HUDEP-2 (cell line): ENCODE measurements at regions not wholly inside any gene's neighbourhood (a gene's known extent, or its start where the extent isn't known, plus 50 kb on each side); places are given as distances from the start of the nearest gene placed in this dataset.
"Not testable (repeated sequence)": the region's sequence is repeated elsewhere in the genome, so short reads cannot be mapped to it uniquely, and the experiment has no call there.

Source experiments
- DNase-seq, 76 experiments: peaks; one replicate each; lab custom pipeline; 2025; ENCODE audit not compliant: unreplicated experiment in 76 of 76; lab: John Stamatoyannopoulos, UW

- no peak for DNase-seq
Measured at GRCh38 chr1:8230292-8230621, 87.7 kb upstream of the SLC45A1 start.

DNA sequence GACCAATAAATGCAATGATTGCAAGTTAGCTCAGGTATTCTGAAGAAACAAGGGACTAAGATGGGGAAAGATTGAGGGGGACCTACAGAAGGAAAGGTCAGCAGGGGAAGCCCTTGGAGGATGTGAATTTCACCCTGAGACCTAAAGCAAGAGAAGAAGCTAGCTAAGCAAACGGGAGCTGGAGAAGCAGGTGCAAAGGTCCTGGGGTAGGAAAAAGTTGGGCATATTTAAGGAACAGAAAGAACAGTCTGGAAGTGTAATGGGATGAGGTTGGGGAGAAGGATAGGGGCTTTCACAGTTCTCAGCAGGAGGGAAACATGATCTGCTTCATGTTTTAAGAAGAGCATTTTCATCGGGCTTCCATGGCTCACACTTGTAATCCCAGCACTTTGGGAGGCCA, 89.7 kb upstream of the SLC45A1 start:
- DNase-seq: no peak

DNA sequence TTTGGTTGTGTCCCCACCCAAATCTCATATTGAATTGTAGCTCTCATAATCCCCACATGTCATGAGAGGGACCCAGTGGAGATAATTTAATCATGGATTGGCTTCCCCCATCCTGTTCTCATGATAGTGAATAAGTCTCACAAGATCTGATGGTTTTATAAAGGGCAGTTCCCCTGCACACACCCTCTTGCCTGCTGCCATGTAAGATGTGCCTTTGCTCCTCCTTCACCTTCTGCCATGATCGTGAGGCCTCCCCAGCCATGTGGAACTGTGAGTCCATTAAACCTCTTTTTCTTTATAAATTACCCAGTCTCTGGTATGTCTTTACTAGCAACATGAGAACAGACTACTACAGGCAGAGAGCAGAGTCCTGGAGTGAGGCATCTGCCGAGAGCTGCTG, 90.2 kb upstream of the SLC45A1 start:
- not testable (repeated sequence) for DNase-seq

DNA sequence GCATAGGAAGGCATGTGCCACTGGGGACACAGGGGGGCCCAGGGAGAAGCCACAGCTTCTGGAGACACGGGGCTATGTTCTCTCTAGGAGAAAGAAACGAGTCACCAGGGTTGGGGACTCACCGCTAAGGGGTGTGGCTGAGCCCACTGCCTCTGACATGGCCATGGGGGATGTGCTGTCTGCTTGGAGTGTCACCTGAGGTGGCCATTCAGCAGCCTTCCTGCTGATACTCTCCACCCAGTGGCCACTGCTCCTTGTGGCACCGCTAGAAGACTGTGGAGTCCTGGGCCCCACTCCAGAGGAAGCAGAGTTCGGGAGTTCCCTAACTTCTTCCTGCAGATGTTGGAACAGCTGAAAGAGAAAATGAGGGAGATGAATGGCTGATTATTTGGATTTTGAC, 91.2 kb upstream of the SLC45A1 start:
- no peak for DNase-seq

- DNase-seq: not testable (repeated sequence)
Measured at GRCh38 chr1:8226024-8226423, 91.9 kb upstream of the SLC45A1 start.

GRCh38 chr1:8223526-8223925, 94.4 kb upstream of the SLC45A1 start:
- DNase-seq: no peak

GRCh38 chr1:8222789-8223188, 95.1 kb upstream of the SLC45A1 start:
- no peak for DNase-seq

- DNase-seq: no peak
Measured at GRCh38 chr1:8219530-8219929, 98.4 kb upstream of the SLC45A1 start.

GRCh38 chr1:8218351-8219092, 99.4 kb upstream of the SLC45A1 start:
- no peak for DNase-seq

- no peak for DNase-seq
Measured at GRCh38 chr1:8217809-8218208, 100.1 kb upstream of the SLC45A1 start.

- DNase-seq: no peak
Measured at GRCh38 chr1:8217011-8217711, 100.8 kb upstream of the SLC45A1 start.

DNA sequence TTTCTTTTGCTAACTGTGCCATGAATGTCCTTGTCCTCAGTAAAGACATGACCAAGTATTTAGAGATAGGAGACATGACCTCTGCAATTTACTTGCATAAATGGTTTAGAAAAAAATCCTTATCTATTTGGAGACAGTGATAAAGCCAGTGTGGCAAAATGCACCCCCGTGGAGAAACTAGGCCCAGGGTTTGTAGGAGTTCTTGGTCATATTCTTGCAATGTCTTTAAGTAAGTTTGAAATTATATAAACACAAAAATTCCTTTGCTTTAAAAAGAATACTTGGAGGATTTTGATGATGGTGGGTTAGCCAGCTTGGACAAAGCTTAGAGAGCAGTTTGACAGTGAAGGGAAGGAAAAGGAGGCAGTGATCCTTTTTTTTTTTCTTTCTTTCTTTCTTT, 101.9 kb upstream of the SLC45A1 start:
- no peak for DNase-seq

DNA sequence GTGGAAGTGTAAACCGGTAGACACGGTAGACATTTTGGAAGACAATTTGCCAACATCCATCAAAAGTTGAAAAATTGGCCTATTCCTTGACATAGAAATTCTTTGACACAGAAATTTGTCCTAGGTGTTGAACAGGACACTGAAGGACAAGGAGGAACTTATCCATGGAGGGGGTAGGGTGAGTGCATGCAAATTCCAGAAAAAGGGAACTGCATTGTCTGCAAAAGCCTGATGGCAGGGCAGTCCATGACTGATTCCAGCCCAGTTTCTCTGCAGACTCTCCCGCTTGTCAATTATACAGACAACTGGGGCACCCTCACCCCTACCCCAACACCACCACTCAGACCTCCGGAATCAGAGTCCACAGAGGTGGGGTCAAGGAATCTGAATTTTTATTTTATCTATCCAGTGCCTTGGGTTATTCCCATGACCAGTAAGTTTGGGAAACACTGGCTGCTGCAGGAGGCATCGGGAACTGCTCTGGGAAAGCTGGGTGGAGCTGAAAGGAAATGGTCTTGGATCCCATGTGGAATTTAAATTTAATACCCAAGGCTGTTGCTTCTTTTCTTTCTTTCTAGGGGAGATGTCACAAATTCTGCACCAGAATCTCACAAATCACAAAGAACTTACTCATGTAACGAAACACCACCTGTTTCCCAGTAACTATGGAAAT, 103.3 kb upstream of the SLC45A1 start:
- no peak for DNase-seq

DNA sequence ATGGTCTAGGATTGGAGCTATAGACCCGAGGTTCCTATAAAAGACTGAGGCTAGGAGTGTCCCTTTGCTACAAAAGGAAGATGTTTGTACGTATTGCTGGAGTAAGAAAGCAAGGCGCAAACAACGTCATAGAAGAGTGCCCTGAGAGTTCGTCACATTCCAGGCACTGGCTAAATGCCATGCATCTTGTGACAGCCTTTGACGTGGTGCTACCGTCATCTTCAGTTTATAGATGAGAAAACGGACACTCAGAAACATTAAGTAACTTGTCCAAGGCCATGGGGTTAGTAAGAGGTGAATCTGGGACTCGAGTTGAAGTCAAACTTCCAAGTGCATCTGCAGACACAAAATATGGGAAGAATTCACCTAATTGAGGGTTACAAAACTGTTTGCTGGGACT, 104.2 kb upstream of the SLC45A1 start:
- no peak for DNase-seq

GRCh38 chr1:8213136-8213535, 104.8 kb upstream of the SLC45A1 start:
- DNase-seq: peak in 1 of 76 experiments; percentile 6

DNA sequence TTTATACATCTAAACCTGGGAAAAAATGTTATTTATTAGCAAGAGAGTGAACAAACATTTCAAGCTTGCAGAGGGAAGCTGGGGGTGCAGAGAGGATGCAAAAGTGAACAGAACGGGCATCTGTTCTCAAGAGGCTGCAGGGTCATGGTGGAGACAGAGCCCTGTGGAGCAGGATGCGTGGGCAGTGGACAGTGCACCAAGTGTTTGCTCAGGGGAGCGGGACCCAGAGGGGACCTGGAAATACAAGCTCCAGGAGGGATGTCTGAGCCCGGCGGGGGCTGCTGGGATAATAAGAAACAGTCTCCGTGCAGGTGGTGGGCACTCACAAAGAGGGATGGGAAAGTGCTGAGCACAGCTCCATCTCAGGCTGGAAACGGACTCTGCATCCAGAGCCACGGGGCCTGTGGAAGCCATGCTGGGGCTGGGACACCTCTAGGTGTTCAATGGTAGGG, 105.3 kb upstream of the SLC45A1 start:
- DNase-seq: no peak

GRCh38 chr1:8211883-8212579, 105.9 kb upstream of the SLC45A1 start:
- DNase-seq: no peak

DNA sequence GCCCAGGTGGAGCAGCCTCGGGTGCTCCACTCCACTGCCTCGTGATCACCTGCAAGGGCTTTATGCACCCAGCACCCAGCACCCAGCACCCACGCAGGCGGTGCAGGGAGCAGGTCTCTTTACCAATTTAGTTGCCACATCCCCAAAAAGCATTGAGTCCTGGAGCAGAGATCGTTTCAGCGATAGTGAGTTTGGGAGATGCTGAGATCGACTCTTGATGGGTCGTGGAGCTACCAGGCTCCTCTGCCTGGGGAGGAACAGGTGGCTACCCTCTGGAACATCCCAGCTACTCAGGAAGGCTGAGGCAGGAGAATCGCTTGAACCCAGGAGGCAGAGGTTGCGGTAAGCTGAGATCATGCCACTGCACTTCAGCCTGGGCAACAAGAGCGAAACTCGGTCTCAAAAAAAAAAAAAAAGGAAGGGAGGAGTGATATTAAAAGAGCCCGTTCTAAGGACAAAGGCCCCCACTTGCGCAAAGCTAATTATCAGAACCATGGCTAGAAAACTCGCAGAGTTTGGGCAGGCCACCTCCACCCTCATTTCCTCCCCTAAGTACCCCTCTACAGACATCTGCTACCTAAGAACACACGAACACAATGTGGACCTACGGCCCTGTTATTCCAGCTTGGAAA, 106.5 kb upstream of the SLC45A1 start:
- DNase-seq: no peak

GRCh38 chr1:8207202-8207601, 110.7 kb upstream of the SLC45A1 start:
- no peak for DNase-seq

GRCh38 chr1:8206391-8206790, 111.5 kb upstream of the SLC45A1 start:
- DNase-seq: no peak

- no peak for DNase-seq
Measured at GRCh38 chr1:8205771-8206170, 112.1 kb upstream of the SLC45A1 start.
